Uterus (tissue), 2 donors: ENCODE measurements at regions not wholly inside any gene's neighbourhood (a gene's known extent, or its start where the extent isn't known, plus 50 kb on each side); places are given as distances from the start of the nearest gene placed in this dataset.

ENCODE experiments used
- CTCF ChIP-seq, 4 experiments: fragments of 200-600 bp in 2 of 4; fragments of 450-650 bp in 2 of 4; sonication (generic) in 2 of 4; IDR thresholded peaks; one replicate each; pipeline ENCODE4 v1.5.1; 2016 to 2019; ENCODE audit warnings: antibody characterized with exemption in 4 of 4, mild to moderate bottlenecking in 2 of 4, moderate library complexity in 1 of 4
- POLR2A ChIP-seq, 2 donors: fragments of 450-650 bp; IDR thresholded peaks; one replicate each; pipeline ENCODE4 v1.6.1; 2016; ENCODE audit warnings: antibody characterized with exemption in 2 of 2, mild to moderate bottlenecking in 1 of 2, moderate library complexity in 1 of 2

DNA sequence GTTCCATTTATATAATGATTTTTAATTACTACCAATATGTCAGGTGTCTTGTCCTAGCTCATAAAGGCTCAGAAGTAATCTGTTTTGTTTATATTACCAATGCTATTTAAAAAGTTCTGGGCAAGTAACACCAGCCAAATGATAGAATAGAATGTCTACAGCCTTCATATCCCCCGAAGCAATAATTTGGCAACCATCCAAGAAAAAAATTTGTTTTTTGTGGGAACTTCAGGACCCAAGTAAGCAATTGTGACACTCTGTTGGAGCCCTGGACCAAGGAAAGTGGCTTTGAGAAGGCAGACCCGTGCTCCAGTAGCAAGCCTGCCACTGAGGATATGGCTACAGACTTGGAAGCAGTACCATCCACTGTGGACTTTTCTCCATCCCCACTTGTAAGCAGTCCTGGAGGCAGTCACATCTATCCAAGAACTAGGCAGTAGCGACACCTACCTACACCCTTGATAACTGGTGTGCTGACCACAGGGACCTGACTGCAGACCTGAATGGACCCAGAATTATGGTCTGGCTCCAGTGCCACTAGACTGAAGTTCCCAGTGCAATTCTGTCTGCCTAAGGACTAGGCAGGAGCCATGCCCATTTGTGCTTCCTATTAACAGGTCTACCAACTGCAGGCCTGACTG lies 870.7 kb upstream of the ADGRL2 start:
- TF ChIP-seq CTCF (IDR thresholded peaks at IDR 0.05), result no peak
- no peak for TF ChIP-seq POLR2A (IDR thresholded peaks at IDR 0.05)
